Astrocyte (in vitro differentiated cells and primary cell): ENCODE measurements at regions not wholly inside any gene's neighbourhood (a gene's known extent, or its start where the extent isn't known, plus 50 kb on each side); places are given as distances from the start of the nearest gene placed in this dataset.

Source experiments
- DNase-seq: peaks from one replicate; pipeline ENCODE4 v3.0.0-alpha.2; 2010; ENCODE audit warnings: low read depth
- FAIRE-seq: peaks from 2 replicates; lab custom pipeline; 2011; peaks lifted over from hg19 to GRCh38; lab: Jason Lieb, UNC
- H2AFZ ChIP-seq: 2 replicates; pipeline ENCODE4 v1.6.0; 2012; ENCODE audit warnings: low read depth, low read length, inconsistent platforms
- H3K27ac ChIP-seq: 2 replicates; pipeline ENCODE4 v1.5.1; 2011; ENCODE audit warnings: low read depth, low read length, inconsistent platforms
- H3K27me3 ChIP-seq: 2 replicates; pipeline ENCODE4 v1.6.0; 2011; ENCODE audit warnings: low read length, inconsistent platforms; ENCODE audit not compliant: insufficient read depth
- H3K36me3 ChIP-seq: 2 replicates; pipeline ENCODE4 v1.5.1; 2011; ENCODE audit warnings: low read length, inconsistent platforms; ENCODE audit not compliant: insufficient read depth
- H3K4me1 ChIP-seq: 2 replicates; pipeline ENCODE4 v1.5.1; 2011; ENCODE audit warnings: low read length, inconsistent platforms; ENCODE audit not compliant: insufficient read depth
- H3K4me2 ChIP-seq: 2 replicates; pipeline ENCODE4 v1.6.0; 2012; ENCODE audit warnings: low read length, inconsistent platforms
- H3K4me3 ChIP-seq: 2 replicates; pipeline ENCODE4 v1.5.1; 2011; ENCODE audit warnings: low read depth, mild to moderate bottlenecking, low read length, inconsistent platforms; ENCODE audit not compliant: insufficient read depth
- H3K79me2 ChIP-seq: 2 replicates; pipeline ENCODE4 v1.6.0; 2012; ENCODE audit warnings: mild to moderate bottlenecking, low read length, inconsistent platforms; ENCODE audit not compliant: insufficient read depth
- H3K9ac ChIP-seq: 2 replicates; pipeline ENCODE4 v1.6.0; 2012; ENCODE audit warnings: mild to moderate bottlenecking, low read length, inconsistent platforms
- H3K9me3 ChIP-seq: 2 replicates; pipeline ENCODE4 v1.5.1; 2012; ENCODE audit warnings: low read depth, mild to moderate bottlenecking, low read length, inconsistent platforms; ENCODE audit not compliant: insufficient read depth
- H4K20me1 ChIP-seq: 2 replicates; pipeline ENCODE4 v1.6.0; 2012; ENCODE audit warnings: low read length, inconsistent platforms; ENCODE audit not compliant: insufficient read depth
- H3K27ac Mint-ChIP-seq: one replicate; pipeline ENCODE4 v1.8.0; 2021; ENCODE audit warnings: mild to moderate bottlenecking, mixed read lengths; ENCODE audit not compliant: unreplicated experiment
- H3K27me3 Mint-ChIP-seq: one replicate; pipeline ENCODE4 v1.8.0; 2021; ENCODE audit warnings: low read depth, mixed read lengths; ENCODE audit not compliant: unreplicated experiment
- H3K36me3 Mint-ChIP-seq: one replicate; pipeline ENCODE4 v1.8.0; 2021; ENCODE audit warnings: low read depth, mixed read lengths; ENCODE audit not compliant: unreplicated experiment
- H3K4me1 Mint-ChIP-seq: one replicate; pipeline ENCODE4 v1.8.0; 2021; ENCODE audit warnings: low read depth, mixed read lengths; ENCODE audit not compliant: unreplicated experiment
- H3K4me3 Mint-ChIP-seq: one replicate; pipeline ENCODE4 v1.8.0; 2021; ENCODE audit warnings: mild to moderate bottlenecking, moderate library complexity, mixed read lengths; ENCODE audit not compliant: unreplicated experiment
- H3K9me3 Mint-ChIP-seq: one replicate; pipeline ENCODE4 v1.8.0; 2021; ENCODE audit warnings: mild to moderate bottlenecking, mixed read lengths; ENCODE audit not compliant: unreplicated experiment
- EZH2 ChIP-seq: IDR thresholded peaks from 2 replicates; pipeline ENCODE4 v1.6.1; 2012; ENCODE audit warnings: mild to moderate bottlenecking, low read length, inconsistent platforms; ENCODE audit not compliant: insufficient read depth
- TF ChIP-seq, protein P1 (sequence below): IDR thresholded peaks from 2 replicates; pipeline ENCODE4 v1.5.1; 2011; ENCODE audit warnings: low read depth, mild to moderate bottlenecking, inconsistent platforms, low read length, moderate library complexity; ENCODE audit not compliant: insufficient read depth

DNA sequence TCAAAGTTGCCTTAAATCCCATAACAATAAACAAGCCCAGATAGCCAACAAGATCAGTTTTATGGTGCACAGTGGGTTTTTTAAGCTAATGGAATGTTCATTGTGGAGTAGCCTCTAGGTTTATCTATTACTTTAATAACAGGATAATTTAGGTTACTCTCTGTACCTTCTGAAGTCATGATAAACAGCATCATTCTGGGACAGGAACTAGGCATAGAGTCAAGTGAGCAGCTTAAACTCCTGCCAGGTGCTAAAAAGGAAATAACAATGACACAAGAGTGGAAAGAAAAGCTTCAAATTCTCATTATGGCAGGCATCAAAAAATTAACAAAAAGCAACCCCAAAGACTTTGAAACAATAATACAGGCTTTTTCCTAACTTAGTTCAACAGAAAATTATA, 228.8 kb downstream of the HACE1 start:
- H3K9me3 Mint-ChIP-seq = no peaks in the 10 kb centered on the region
- TF ChIP-seq EZH2 = no peak
- TF ChIP-seq, protein P1, sequence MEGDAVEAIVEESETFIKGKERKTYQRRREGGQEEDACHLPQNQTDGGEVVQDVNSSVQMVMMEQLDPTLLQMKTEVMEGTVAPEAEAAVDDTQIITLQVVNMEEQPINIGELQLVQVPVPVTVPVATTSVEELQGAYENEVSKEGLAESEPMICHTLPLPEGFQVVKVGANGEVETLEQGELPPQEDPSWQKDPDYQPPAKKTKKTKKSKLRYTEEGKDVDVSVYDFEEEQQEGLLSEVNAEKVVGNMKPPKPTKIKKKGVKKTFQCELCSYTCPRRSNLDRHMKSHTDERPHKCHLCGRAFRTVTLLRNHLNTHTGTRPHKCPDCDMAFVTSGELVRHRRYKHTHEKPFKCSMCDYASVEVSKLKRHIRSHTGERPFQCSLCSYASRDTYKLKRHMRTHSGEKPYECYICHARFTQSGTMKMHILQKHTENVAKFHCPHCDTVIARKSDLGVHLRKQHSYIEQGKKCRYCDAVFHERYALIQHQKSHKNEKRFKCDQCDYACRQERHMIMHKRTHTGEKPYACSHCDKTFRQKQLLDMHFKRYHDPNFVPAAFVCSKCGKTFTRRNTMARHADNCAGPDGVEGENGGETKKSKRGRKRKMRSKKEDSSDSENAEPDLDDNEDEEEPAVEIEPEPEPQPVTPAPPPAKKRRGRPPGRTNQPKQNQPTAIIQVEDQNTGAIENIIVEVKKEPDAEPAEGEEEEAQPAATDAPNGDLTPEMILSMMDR = no peak
- Histone ChIP-seq H3K36me3 (no peaks in the 10 kb centered on the region), H3K4me2 (no peak overlapping the region), H3K9me3 (no peaks in the 10 kb centered on the region), H3K27me3 (no peaks in the 10 kb centered on the region), H3K27ac (no peak overlapping the region), H3K79me2 (no peaks in the 10 kb centered on the region), H2AFZ (no peak overlapping the region), H4K20me1 (no peaks in the 10 kb centered on the region), H3K4me3 (no peak overlapping the region), H3K9ac (no peak overlapping the region), H3K4me1 (peaks cover under 1% of the 10 kb centered on the region)
- no peak overlapping the region for H3K27ac Mint-ChIP-seq
- H3K36me3 Mint-ChIP-seq = no peaks in the 10 kb centered on the region
- peaks cover 10% of the 10 kb centered on the region for H3K4me1 Mint-ChIP-seq
- H3K27me3 Mint-ChIP-seq = no peaks in the 10 kb centered on the region
- DNase-seq = no peak
- FAIRE-seq = no peak
- H3K4me3 Mint-ChIP-seq = no peak overlapping the region

DNA sequence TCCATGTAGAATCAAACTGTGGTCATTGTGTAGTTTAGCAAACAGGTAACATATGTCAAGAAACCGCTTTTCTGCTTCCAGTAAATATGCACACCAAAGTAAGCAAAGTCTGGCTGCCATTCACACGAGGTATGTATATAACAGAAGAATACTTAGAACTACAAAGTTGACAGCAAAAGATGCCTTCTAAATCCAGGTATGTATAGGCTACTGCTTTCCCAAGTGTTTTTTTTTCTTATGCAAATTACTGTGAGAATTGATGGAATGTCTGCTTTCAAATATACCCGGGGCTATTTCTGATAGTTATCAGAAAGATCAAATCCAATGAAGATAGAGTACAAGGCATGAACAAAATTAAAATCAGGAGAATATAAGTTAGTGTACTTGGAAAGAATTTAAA, 229.2 kb downstream of the HACE1 start:
- DNase-seq (no peak), FAIRE-seq (no peak)
- Histone ChIP-seq H3K27ac (no peak overlapping the region), H3K79me2 (no peaks in the 10 kb centered on the region), H3K36me3 (no peaks in the 10 kb centered on the region), H2AFZ (no peak overlapping the region), H3K9ac (no peak overlapping the region), H3K4me1 (peaks cover 5% of the 10 kb centered on the region), H4K20me1 (no peaks in the 10 kb centered on the region), H3K9me3 (no peaks in the 10 kb centered on the region), H3K4me3 (no peak overlapping the region), H3K27me3 (no peaks in the 10 kb centered on the region), H3K4me2 (no peak overlapping the region)
- Mint-ChIP-seq H3K36me3 (no peaks in the 10 kb centered on the region), H3K4me1 (peaks cover 14% of the 10 kb centered on the region), H3K9me3 (no peaks in the 10 kb centered on the region), H3K27me3 (no peaks in the 10 kb centered on the region), H3K27ac (no peak overlapping the region), H3K4me3 (no peak overlapping the region)
- TF ChIP-seq EZH2 = no peak
- TF ChIP-seq, protein P1 = no peak

DNA sequence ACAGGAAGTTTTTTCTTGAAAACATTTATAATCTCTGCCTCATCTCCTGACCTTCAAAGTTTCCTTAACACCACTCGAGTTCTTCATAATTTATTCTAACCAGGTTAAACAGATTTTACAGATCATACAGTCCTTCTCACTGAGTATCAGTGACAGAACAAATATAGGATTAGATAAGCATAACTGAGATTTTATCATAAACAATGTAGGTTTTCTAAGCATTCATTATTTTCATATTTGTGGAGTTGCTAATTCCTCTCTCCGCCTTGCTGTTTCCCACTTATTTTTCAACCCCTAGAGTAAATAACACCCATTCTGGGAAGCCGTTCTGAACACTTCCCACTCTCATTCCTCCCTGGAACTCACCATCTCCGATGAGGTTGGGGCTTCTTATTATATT, 229.9 kb downstream of the HACE1 start:
- H3K4me3 Mint-ChIP-seq = no peak overlapping the region

More for the DNA sequence above, 229.9 kb downstream of the HACE1 start:
- Mint-ChIP-seq H3K4me1 (peaks cover 18% of the 10 kb centered on the region), H3K27ac (no peak overlapping the region), H3K9me3 (no peaks in the 10 kb centered on the region), H3K36me3 (no peaks in the 10 kb centered on the region), H3K27me3 (no peaks in the 10 kb centered on the region)
- Histone ChIP-seq H3K9me3 (no peaks in the 10 kb centered on the region), H3K36me3 (no peaks in the 10 kb centered on the region), H3K9ac (no peak overlapping the region), H3K4me3 (no peak overlapping the region), H4K20me1 (no peaks in the 10 kb centered on the region), H2AFZ (no peak overlapping the region), H3K79me2 (no peaks in the 10 kb centered on the region), H3K4me1 (peaks cover 9% of the 10 kb centered on the region), H3K27ac (no peak overlapping the region), H3K4me2 (no peak overlapping the region), H3K27me3 (no peaks in the 10 kb centered on the region)
- DNase-seq (no peak), FAIRE-seq (no peak)
- no peak for TF ChIP-seq EZH2
- TF ChIP-seq, protein P1 = no peak
